A673 (cell line): ENCODE measurements at regions not wholly inside any gene's neighbourhood (a gene's known extent, or its start where the extent isn't known, plus 50 kb on each side); places are given as distances from the start of the nearest gene placed in this dataset.

Experiments used
- BruUV-seq: library from RNA; stranded (reverse); fragments of 400-500 nt; replicated peaks from 2 replicates; lab custom pipeline; 2021; lab: Mats Ljungman, UMichigan
- CTCF ChIA-PET: fragments of 300-600 bp; sonication (Branson Sonifier 250); formaldehyde crosslinking; loops from one replicate; lab custom pipeline; 2022; ENCODE audit warnings: antibody characterized with exemption; lab: Charles Lee
- POLR2A ChIA-PET: fragments of 300-600 bp; sonication (Branson Sonifier 250); formaldehyde crosslinking; loops from one replicate; lab custom pipeline; 2022; ENCODE audit warnings: antibody characterized with exemption; ENCODE audit not compliant: low non-redundant PET; lab: Charles Lee
- DNase-seq: peaks from one replicate; pipeline ENCODE4 v3.0.0-alpha.2; 2015; ENCODE audit warnings: low spot score
- H3K27ac ChIP-seq: fragments of 200-600 bp; sonication (generic); 2 replicates; pipeline ENCODE4 v1.5.1; 2016; ENCODE audit warnings: mixed run types, low read depth, mild to moderate bottlenecking, mixed read lengths, antibody characterized with exemption, low read length; ENCODE audit not compliant: poor library complexity, severe bottlenecking
- H3K27me3 ChIP-seq: fragments of 200-600 bp; sonication (generic); replicated peaks from 2 replicates; pipeline ENCODE4 v1.6.1; 2017; ENCODE audit warnings: mixed run types, low read depth, mild to moderate bottlenecking, mixed read lengths, antibody characterized with exemption, low read length; ENCODE audit not compliant: insufficient read depth, poor library complexity
- H3K36me3 ChIP-seq: fragments of 200-600 bp; sonication (generic); 2 replicates; pipeline ENCODE4 v1.6.1; 2016; ENCODE audit warnings: mixed run types, mild to moderate bottlenecking, mixed read lengths, antibody characterized with exemption, low read length; ENCODE audit not compliant: insufficient read depth, poor library complexity, severe bottlenecking
- H3K4me1 ChIP-seq: fragments of 200-600 bp; sonication (generic); 2 replicates; pipeline ENCODE4 v1.6.1; 2017; ENCODE audit warnings: mixed run types, mild to moderate bottlenecking, mixed read lengths, antibody characterized with exemption, low read length; ENCODE audit not compliant: insufficient read depth, poor library complexity, severe bottlenecking
- H3K4me3 ChIP-seq: fragments of 200-600 bp; sonication (generic); 2 replicates; pipeline ENCODE4 v1.5.1; 2016; ENCODE audit warnings: low read depth, mixed run types, mild to moderate bottlenecking, mixed read lengths, low read length; ENCODE audit not compliant: poor library complexity, severe bottlenecking
- H3K9me3 ChIP-seq: fragments of 200-600 bp; sonication (generic); 2 replicates; pipeline ENCODE4 v1.6.1; 2016; ENCODE audit warnings: mixed run types, low read depth, mild to moderate bottlenecking, mixed read lengths, antibody characterized with exemption, low read length; ENCODE audit not compliant: poor library complexity, severe bottlenecking
- EZH2 ChIP-seq: fragments of 200-600 bp; sonication (generic); IDR thresholded peaks from 2 replicates; pipeline ENCODE4 v1.6.1; 2017; ENCODE audit warnings: borderline replicate concordance, low read depth, mild to moderate bottlenecking, mixed read lengths, antibody characterized with exemption, low read length; ENCODE audit not compliant: poor library complexity, severe bottlenecking
- intact Hi-C: fragments of 100-400 bp; cut with micrococcal nuclease; formaldehyde crosslinking; loops from one replicate; pipeline ENCODE4 v1.10.0; 2022; ENCODE audit not compliant: unreplicated experiment
- TF ChIP-seq, protein P1 (sequence below): fragments of 300-800, 200-600 bp; sonication (generic); conservative IDR thresholded peaks from 2 replicates; pipeline ENCODE4 v1.5.1; 2017; ENCODE audit warnings: low read depth, mild to moderate bottlenecking, antibody characterized with exemption, low read length, moderate library complexity, mixed read lengths

DNA sequence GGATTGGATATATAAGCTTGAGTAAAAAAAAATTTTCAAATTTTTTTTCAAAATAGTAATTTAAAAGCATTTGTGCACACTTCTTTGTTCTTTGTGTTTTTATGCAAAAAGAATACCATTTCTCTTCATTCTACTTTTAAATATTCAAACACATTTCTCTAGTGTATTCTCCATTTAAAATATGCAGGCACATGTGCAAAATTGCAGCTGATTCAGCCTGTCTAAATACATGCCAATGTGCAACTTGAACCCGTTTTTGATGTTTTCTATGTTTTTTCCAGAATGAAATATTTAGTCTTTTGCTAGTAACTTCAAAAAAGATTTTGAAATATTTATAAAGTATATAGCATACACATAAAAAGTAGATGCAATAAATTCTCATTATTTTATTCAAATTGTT, 411.8 kb downstream of the MMUT start:
- no peak overlapping the region for H3K27ac ChIP-seq
- no peak for DNase-seq
- H3K4me3 ChIP-seq = no peak overlapping the region
- H3K9me3 ChIP-seq = no peaks in the 10 kb centered on the region
- no peak for TF ChIP-seq EZH2
- TF ChIP-seq, protein P1, sequence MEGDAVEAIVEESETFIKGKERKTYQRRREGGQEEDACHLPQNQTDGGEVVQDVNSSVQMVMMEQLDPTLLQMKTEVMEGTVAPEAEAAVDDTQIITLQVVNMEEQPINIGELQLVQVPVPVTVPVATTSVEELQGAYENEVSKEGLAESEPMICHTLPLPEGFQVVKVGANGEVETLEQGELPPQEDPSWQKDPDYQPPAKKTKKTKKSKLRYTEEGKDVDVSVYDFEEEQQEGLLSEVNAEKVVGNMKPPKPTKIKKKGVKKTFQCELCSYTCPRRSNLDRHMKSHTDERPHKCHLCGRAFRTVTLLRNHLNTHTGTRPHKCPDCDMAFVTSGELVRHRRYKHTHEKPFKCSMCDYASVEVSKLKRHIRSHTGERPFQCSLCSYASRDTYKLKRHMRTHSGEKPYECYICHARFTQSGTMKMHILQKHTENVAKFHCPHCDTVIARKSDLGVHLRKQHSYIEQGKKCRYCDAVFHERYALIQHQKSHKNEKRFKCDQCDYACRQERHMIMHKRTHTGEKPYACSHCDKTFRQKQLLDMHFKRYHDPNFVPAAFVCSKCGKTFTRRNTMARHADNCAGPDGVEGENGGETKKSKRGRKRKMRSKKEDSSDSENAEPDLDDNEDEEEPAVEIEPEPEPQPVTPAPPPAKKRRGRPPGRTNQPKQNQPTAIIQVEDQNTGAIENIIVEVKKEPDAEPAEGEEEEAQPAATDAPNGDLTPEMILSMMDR = no peak
- no peaks in the 10 kb centered on the region for H3K27me3 ChIP-seq
- H3K36me3 ChIP-seq = no peaks in the 10 kb centered on the region
- ChIA-PET CTCF (no interaction called here), POLR2A (no interaction called here)
- intact Hi-C loops = no loop called here
- H3K4me1 ChIP-seq = no peaks in the 10 kb centered on the region
- no TSS peak for BruUV-seq

DNA sequence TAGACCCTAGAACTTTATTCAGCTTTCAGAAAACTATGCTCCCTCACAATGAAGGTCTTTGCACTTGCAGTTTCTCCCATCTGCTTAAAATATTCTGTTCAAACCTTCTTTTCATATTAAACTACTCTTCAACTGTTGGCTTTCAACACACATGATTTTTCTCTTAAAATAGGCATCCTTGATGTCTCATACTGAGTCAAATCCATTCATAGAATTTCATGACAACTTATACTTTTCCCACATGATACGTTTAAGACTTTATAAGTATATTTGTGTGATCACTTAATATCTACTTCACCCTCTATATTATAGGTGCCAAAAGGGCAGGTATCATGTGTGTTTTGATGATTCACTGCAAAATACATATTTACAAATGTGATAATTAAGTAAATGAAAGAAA, 412.5 kb downstream of the MMUT start:
- Histone ChIP-seq H3K36me3 (no peaks in the 10 kb centered on the region), H3K4me3 (no peak overlapping the region), H3K27me3 (no peaks in the 10 kb centered on the region), H3K4me1 (no peaks in the 10 kb centered on the region), H3K27ac (no peak overlapping the region), H3K9me3 (no peaks in the 10 kb centered on the region)
- no peak for TF ChIP-seq EZH2
- TF ChIP-seq, protein P1 = no peak
- intact Hi-C loops = no loop called here
- no peak for DNase-seq
- ChIA-PET POLR2A (no interaction called here), CTCF (no interaction called here)
- BruUV-seq = no TSS peak

DNA sequence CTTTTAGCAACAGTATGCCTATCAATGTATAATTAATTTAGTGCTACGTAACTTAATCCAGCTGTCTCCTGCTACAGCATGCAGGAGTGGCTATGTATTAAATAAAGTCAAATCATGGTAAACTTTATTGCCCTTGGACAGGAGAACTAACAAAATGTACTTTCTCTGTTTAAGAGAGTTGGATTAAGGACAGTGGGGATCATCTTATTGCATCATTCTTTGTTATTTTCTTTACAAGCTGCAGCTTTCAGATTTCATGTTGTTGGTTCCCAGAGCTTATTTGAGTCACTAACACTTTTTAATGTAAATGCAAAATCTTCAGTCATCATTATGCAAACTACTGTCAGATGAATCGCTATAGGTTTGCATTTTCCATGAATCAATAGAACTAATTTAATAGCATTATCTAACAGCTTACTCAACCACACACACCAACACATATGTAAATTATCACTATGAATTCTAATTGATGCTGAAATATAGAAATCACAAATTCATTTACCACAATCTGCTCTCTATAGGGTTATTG, 424.7 kb downstream of the MMUT start:
- Histone ChIP-seq H3K27me3 (no peaks in the 10 kb centered on the region), H3K4me1 (no peaks in the 10 kb centered on the region), H3K27ac (no peak overlapping the region), H3K36me3 (no peaks in the 10 kb centered on the region), H3K9me3 (no peaks in the 10 kb centered on the region), H3K4me3 (no peak overlapping the region)
- no peak for DNase-seq
- POLR2A ChIA-PET = no interaction called here
- TF ChIP-seq, protein P1 = no peak
- no peak for TF ChIP-seq EZH2
- CTCF ChIA-PET = no interaction called here
- intact Hi-C loops = no loop called here
- BruUV-seq = no TSS peak
